Kidney (tissue), 13 donors: ENCODE measurements at regions not wholly inside any gene's neighbourhood (a gene's known extent, or its start where the extent isn't known, plus 50 kb on each side); places are given as distances from the start of the nearest gene placed in this dataset.

ENCODE experiments used
- DNase-seq, 5 donors: peaks; one replicate each; pipeline ENCODE4 v3.0.0-alpha.2; 2013 to 2020
- FAIRE-seq: peaks from 2 replicates; lab custom pipeline; 2012; peaks lifted over from hg19 to GRCh38; lab: Jason Lieb, UNC
- H3K27ac ChIP-seq, 2 donors: one replicate each; pipeline ENCODE4 v1.7.0; 2013; ENCODE audit warnings: low read depth in 2 of 2, low read length in 2 of 2, inconsistent platforms in 1 of 2
- H3K27me3 ChIP-seq: one replicate; pipeline ENCODE4 v1.7.1; 2013; ENCODE audit warnings: low read length, inconsistent platforms; ENCODE audit not compliant: control insufficient read depth, insufficient read depth
- H3K36me3 ChIP-seq, 3 donors: one replicate each; pipeline versions ENCODE4 v1.7.0 to v1.7.1; 2013; ENCODE audit warnings: low read length in 3 of 3, control low read depth in 1 of 3, inconsistent platforms in 1 of 3; ENCODE audit not compliant: insufficient read depth in 3 of 3, control insufficient read depth in 2 of 3
- H3K4me1 ChIP-seq, 3 donors: one replicate each; pipeline versions ENCODE4 v1.7.0 to v1.7.1; 2013; ENCODE audit warnings: low read length in 3 of 3, inconsistent platforms in 1 of 3, low read depth in 1 of 3; ENCODE audit not compliant: control insufficient read depth in 2 of 3, insufficient read depth in 2 of 3
- H3K4me3 ChIP-seq, 3 donors: one replicate each; pipeline versions ENCODE4 v1.7.0 to v1.8.1; 2013; ENCODE audit warnings: low read length in 3 of 3, control low read depth in 1 of 3, inconsistent platforms in 1 of 3
- H3K9ac ChIP-seq, 3 donors: one replicate each; pipeline versions ENCODE4 v1.7.0 to v1.7.1; 2013; ENCODE audit warnings: low read length in 3 of 3, control low read depth in 1 of 3, inconsistent platforms in 1 of 3
- H3K9me3 ChIP-seq, 3 donors: one replicate each; pipeline versions ENCODE4 v1.7.0 to v1.7.1; 2013; ENCODE audit warnings: low read length in 3 of 3, control low read depth in 1 of 3, inconsistent platforms in 1 of 3; ENCODE audit not compliant: control insufficient read depth in 2 of 3, insufficient read depth in 1 of 3
- intact Hi-C: fragments of 100-400 bp; cut with DNase I; formaldehyde crosslinking; loops from one replicate; pipeline ENCODE4 v1.11.1; 2022
- TF ChIP-seq, protein P1 (sequence below): IDR thresholded peaks from 3 replicates; pipeline ENCODE4 v1.5.1; 2012; ENCODE audit warnings: mild to moderate bottlenecking, moderate library complexity, borderline replicate concordance; ENCODE audit not compliant: insufficient read depth; ENCODE audit errors: extremely low read depth
- donor health status: control.
- donor health status: control.
- donor health status: control.
- donor health status: control.
- donor health status: control.
- donor health status: DM: yes; HTN: yes; CAD: no.
- donor health status: Normal renal cell carcinoma (clear cell type).

DNA sequence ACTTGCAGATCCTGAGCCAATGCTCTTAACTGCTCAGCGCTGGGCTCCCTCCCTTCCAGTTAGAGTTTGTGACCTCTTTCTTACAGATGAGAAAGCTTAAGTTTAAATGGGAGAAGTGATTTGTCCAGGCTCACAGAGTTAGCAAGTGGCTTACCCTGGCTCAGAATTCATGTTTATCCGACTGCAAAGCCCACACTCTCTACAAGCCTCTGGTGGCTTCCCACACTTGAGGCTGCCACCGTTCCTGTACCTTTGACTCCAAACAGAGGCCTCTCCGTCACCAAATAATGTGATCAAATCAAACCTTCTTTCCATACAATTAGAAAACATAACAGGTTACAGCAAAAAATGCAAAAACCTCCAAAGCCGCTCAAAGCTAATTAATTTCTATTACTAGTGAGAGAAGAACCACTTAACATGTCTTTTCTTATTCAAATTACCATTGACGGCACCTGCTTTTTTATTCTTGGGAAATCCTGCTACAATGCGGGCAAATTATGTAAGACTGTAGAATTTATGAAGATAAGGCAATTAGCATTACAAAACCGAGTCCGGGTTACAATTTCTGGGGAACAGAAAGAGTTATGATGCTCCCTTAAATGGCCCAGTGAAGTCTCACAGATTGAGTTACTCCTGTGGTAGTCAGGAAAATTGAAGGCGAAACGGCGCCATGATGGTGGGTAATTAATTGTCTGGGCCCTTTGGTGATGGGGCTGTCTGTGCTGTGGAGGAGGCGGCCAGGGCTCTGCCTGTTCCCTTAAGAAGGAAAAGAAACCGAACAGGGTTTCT, 324.3 kb upstream of the POU3F1 start:
- no peaks in the 10 kb centered on the region for H3K36me3 ChIP-seq
- H3K27ac ChIP-seq: no peak overlapping the region
- H3K4me3 ChIP-seq: no peak overlapping the region
- intact Hi-C loops: no loop called here
- H3K4me1 ChIP-seq: no peaks in the 10 kb centered on the region
- peaks cover 0 to 14% (median 3%) of the 10 kb centered on the region in 3 donors for H3K9me3 ChIP-seq
- TF ChIP-seq, protein P1, sequence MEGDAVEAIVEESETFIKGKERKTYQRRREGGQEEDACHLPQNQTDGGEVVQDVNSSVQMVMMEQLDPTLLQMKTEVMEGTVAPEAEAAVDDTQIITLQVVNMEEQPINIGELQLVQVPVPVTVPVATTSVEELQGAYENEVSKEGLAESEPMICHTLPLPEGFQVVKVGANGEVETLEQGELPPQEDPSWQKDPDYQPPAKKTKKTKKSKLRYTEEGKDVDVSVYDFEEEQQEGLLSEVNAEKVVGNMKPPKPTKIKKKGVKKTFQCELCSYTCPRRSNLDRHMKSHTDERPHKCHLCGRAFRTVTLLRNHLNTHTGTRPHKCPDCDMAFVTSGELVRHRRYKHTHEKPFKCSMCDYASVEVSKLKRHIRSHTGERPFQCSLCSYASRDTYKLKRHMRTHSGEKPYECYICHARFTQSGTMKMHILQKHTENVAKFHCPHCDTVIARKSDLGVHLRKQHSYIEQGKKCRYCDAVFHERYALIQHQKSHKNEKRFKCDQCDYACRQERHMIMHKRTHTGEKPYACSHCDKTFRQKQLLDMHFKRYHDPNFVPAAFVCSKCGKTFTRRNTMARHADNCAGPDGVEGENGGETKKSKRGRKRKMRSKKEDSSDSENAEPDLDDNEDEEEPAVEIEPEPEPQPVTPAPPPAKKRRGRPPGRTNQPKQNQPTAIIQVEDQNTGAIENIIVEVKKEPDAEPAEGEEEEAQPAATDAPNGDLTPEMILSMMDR: no peak
- H3K9ac ChIP-seq: no peak overlapping the region
- no peak for FAIRE-seq
- DNase-seq: no peak
- H3K27me3 ChIP-seq: no peaks in the 10 kb centered on the region

GRCh38 chr1:38365242-38365641, 318.6 kb upstream of the POU3F1 start:
- intact Hi-C loops: no loop called here
- no peaks in the 10 kb centered on the region for H3K9me3 ChIP-seq
- no peaks in the 10 kb centered on the region for H3K27me3 ChIP-seq
- no peak overlapping the region for H3K27ac ChIP-seq
- no peaks in the 10 kb centered on the region for H3K36me3 ChIP-seq
- TF ChIP-seq, protein P1: no peak
- H3K9ac ChIP-seq: no peak overlapping the region
- H3K4me1 ChIP-seq: no peaks in the 10 kb centered on the region
- H3K4me3 ChIP-seq: no peak overlapping the region
- DNase-seq (no peak), FAIRE-seq (no peak)

DNA sequence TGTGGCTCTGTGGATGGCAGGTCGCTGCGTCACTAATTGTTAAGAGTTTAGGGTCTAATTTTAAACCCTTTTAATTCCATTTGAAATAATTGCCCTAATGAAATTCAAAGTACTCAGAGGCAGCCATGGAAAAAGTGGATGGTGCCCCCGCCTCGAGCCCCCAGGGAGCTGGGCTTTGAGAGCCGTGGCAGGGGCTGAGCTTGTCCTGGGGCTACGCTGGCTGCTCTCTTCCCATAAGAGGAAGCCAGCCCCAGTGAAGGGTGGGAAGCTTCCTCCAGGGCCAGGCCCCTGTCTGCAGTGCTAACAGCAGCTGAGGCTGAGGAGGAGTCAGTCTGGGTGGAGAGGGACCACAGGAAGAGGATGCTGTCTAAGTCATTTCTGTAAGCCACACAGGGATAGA, 315.0 kb upstream of the POU3F1 start:
- no peaks in the 10 kb centered on the region for H3K9me3 ChIP-seq
- FAIRE-seq (no peak), DNase-seq (no peak)
- H3K36me3 ChIP-seq: no peaks in the 10 kb centered on the region
- no peak overlapping the region for H3K4me3 ChIP-seq
- intact Hi-C loops: no loop called here
- H3K27me3 ChIP-seq: no peaks in the 10 kb centered on the region
- no peaks in the 10 kb centered on the region for H3K4me1 ChIP-seq
- H3K27ac ChIP-seq: no peak overlapping the region
- TF ChIP-seq, protein P1: no peak
- H3K9ac ChIP-seq: no peak overlapping the region

DNA sequence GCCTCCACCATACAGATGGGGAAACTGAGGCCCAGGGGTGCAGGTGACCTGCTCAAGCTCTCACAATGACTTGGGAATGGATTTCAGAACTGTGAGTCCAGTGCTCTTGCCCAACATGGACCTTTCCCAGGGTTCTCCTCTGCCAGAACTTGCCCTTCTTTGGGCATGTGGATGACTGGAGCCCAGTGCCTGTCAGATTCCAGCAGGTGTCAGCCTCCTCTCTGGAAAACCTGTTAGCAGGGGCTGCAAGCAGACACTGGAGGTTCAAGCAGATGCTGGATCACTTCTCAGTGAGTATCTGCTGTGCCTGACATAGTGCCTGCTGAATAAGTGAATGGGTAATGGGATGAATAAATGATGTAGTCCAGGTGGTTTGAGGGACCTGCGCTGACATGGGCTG, 314.2 kb upstream of the POU3F1 start:
- FAIRE-seq (no peak), DNase-seq (no peak)
- no peaks in the 10 kb centered on the region for H3K4me1 ChIP-seq
- TF ChIP-seq, protein P1: no peak
- no peak overlapping the region for H3K9ac ChIP-seq
- H3K9me3 ChIP-seq: no peaks in the 10 kb centered on the region
- no peak overlapping the region for H3K27ac ChIP-seq
- H3K27me3 ChIP-seq: no peaks in the 10 kb centered on the region
- intact Hi-C loops: no loop called here
- no peaks in the 10 kb centered on the region for H3K36me3 ChIP-seq
- H3K4me3 ChIP-seq: no peak overlapping the region
